ENCODE measurements at regions not wholly inside any gene's neighbourhood (a gene's known extent, or its start where the extent isn't known, plus 50 kb on each side); places are given as distances from the start of the nearest gene placed in this dataset.

DNA sequence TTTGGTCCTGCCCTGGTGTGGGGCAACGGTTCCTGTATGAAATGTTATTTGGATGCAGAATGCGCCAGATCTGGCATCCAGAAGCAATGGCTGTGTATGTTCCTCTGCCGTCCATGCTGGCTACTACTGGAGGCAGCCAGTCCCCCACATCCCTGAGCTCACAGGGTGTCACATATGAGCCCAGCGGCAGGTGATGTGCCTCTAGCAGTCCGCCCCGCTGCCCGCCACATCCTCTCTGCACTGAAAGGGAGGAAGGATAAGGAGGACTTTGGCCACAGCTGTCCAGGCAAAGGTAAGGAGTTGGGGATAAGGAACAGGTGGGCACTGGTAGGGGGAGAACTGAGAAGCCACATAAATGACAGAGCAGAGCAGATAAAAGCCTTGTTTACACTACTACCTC lies 305.3 kb upstream of the DAB1 start:
- TF ChIP-seq, protein P1, sequence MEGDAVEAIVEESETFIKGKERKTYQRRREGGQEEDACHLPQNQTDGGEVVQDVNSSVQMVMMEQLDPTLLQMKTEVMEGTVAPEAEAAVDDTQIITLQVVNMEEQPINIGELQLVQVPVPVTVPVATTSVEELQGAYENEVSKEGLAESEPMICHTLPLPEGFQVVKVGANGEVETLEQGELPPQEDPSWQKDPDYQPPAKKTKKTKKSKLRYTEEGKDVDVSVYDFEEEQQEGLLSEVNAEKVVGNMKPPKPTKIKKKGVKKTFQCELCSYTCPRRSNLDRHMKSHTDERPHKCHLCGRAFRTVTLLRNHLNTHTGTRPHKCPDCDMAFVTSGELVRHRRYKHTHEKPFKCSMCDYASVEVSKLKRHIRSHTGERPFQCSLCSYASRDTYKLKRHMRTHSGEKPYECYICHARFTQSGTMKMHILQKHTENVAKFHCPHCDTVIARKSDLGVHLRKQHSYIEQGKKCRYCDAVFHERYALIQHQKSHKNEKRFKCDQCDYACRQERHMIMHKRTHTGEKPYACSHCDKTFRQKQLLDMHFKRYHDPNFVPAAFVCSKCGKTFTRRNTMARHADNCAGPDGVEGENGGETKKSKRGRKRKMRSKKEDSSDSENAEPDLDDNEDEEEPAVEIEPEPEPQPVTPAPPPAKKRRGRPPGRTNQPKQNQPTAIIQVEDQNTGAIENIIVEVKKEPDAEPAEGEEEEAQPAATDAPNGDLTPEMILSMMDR (IDR thresholded peaks at IDR 0.05): no peak
- no peak for TF ChIP-seq POLR2A (IDR thresholded peaks at IDR 0.05)
